GM12878 (cell line): ENCODE measurements at regions not wholly inside any gene's neighbourhood (a gene's known extent, or its start where the extent isn't known, plus 50 kb on each side); places are given as distances from the start of the nearest gene placed in this dataset.

Experiments used
- ATAC-seq: fragments of 200-7000 bp; cut with Tn5 transposase; 3 replicates; pipeline ENCODE4 v1.9.1; 2020; ENCODE audit warnings: mild to moderate bottlenecking, moderate library complexity
- BruUV-seq: library from RNA; stranded (reverse); fragments of 400-500 nt; replicated peaks from 2 replicates; lab custom pipeline; 2021; lab: Mats Ljungman, UMichigan
- CTCF ChIA-PET: fragments of 300-600 bp; sonication (Branson Sonifier 250); formaldehyde crosslinking; extraction: SDS; loops from one replicate; lab custom pipeline; 2021; ENCODE audit warnings: inconsistent platforms; lab: Yijun Ruan, JAX
- POLR2A ChIA-PET: fragments of 350-600 bp; formaldehyde crosslinking; extraction: SDS; loops from one replicate; lab custom pipeline; 2021; ENCODE audit warnings: inconsistent platforms; lab: Charles Lee
- RAD21 ChIA-PET: fragments of 300-600 bp; sonication (Branson Sonifier 250); formaldehyde crosslinking; loops from one replicate; lab custom pipeline; 2023; ENCODE audit warnings: antibody characterized with exemption; ENCODE audit not compliant: unreplicated experiment; lab: Charles Lee
- SMC1A ChIA-PET: fragments of 300-600 bp; sonication (Branson Sonifier 250); formaldehyde crosslinking; loops from one replicate; lab custom pipeline; 2023; ENCODE audit not compliant: unreplicated experiment, uncharacterized antibody; lab: Charles Lee
- DNase-seq: peaks from one replicate; pipeline ENCODE4 v3.0.0-alpha.2; 2011; ENCODE audit warnings: low read depth, low spot score
- FAIRE-seq: peaks from 3 replicates; lab custom pipeline; 2011; peaks lifted over from hg19 to GRCh38; lab: Jason Lieb, UNC
- H2AFZ ChIP-seq: 2 replicates; pipeline ENCODE4 v1.6.0; 2011; ENCODE audit warnings: low read depth, low read length, control low read depth; ENCODE audit not compliant: control insufficient read depth
- H3K27ac ChIP-seq: 2 replicates; pipeline ENCODE4 v1.5.1; 2011; ENCODE audit warnings: control low read depth; ENCODE audit not compliant: control insufficient read depth, insufficient read depth
- H3K27me3 ChIP-seq, 2 experiments: replicated peaks in 1 of 2; 2 replicates each; pipeline versions ENCODE4 v1.6.0 to v1.6.1; 2011; ENCODE audit warnings: low read length in 1 of 2; ENCODE audit not compliant: control insufficient read depth in 2 of 2, insufficient read depth in 2 of 2
- H3K36me3 ChIP-seq, 2 experiments: 2 replicates each; pipeline ENCODE4 v1.5.1; 2011; ENCODE audit warnings: low read length in 1 of 2; ENCODE audit not compliant: control insufficient read depth in 2 of 2, insufficient read depth in 2 of 2
- H3K4me1 ChIP-seq: 2 replicates; pipeline ENCODE4 v1.6.1; 2011; ENCODE audit warnings: mild to moderate bottlenecking, low read length, moderate library complexity, mixed read lengths; ENCODE audit not compliant: control insufficient read depth, insufficient read depth
- H3K4me2 ChIP-seq: 2 replicates; pipeline ENCODE4 v1.6.0; 2011; ENCODE audit warnings: control low read depth; ENCODE audit not compliant: control insufficient read depth, insufficient read depth
- H3K4me3 ChIP-seq: fragments of 200-600 bp; sonication (generic); 2 replicates; pipeline ENCODE4 v1.5.1; 2016
- H3K79me2 ChIP-seq: 2 replicates; pipeline ENCODE4 v1.6.0; 2011; ENCODE audit warnings: low read length; ENCODE audit not compliant: control insufficient read depth, insufficient read depth
- H3K9ac ChIP-seq: 2 replicates; pipeline ENCODE4 v1.8.0; 2011; ENCODE audit warnings: low read length, control low read depth, mixed read lengths; ENCODE audit not compliant: control insufficient read depth, insufficient read depth
- H3K9me3 ChIP-seq: replicated peaks from 3 replicates; pipeline ENCODE4 v1.5.1; 2011; ENCODE audit warnings: mild to moderate bottlenecking, low read length; ENCODE audit not compliant: control insufficient read depth, insufficient read depth
- H4K20me1 ChIP-seq: 2 replicates; pipeline ENCODE4 v1.6.0; 2011; ENCODE audit not compliant: control insufficient read depth, insufficient read depth
- ATF2 ChIP-seq: IDR thresholded peaks from 2 replicates; pipeline ENCODE4 v1.6.1; 2012; ENCODE audit warnings: low read length, inconsistent platforms
- CBX5 ChIP-seq: sonication (generic); IDR thresholded peaks from 2 replicates; pipeline ENCODE4 v1.6.1; 2016; ENCODE audit warnings: low read depth, moderate library complexity, mild to moderate bottlenecking, inconsistent platforms
- E2F4 ChIP-seq: IDR thresholded peaks from 2 replicates; pipeline ENCODE4 v1.6.1; 2012; ENCODE audit warnings: low read depth, low read length, improper control_type of control experiment
- ELK1 ChIP-seq: IDR thresholded peaks from 2 replicates; pipeline ENCODE4 v1.6.1; 2012; ENCODE audit warnings: low read depth, low read length, improper control_type of control experiment
- SMAD1 ChIP-seq: fragments of 450-650 bp; IDR thresholded peaks from 2 replicates; pipeline ENCODE4 v1.6.1; 2018; ENCODE audit warnings: mild to moderate bottlenecking, low read depth; ENCODE audit not compliant: partially characterized antibody
- SMAD5 ChIP-seq: IDR thresholded peaks from 2 replicates; pipeline ENCODE4 v1.6.1; 2016; ENCODE audit warnings: antibody characterized with exemption, low read depth
- SMC3 ChIP-seq: IDR thresholded peaks from 2 replicates; pipeline ENCODE4 v1.6.1; 2011; ENCODE audit warnings: low read length, improper control_type of control experiment, borderline replicate concordance
- TCF7 ChIP-seq: IDR thresholded peaks from 2 replicates; pipeline ENCODE4 v1.6.1; 2014; ENCODE audit warnings: antibody characterized with exemption, borderline replicate concordance
- ZNF207 ChIP-seq: fragments of 450-650 bp; IDR thresholded peaks from 2 replicates; pipeline ENCODE4 v1.6.1; 2014; ENCODE audit warnings: antibody characterized with exemption, mild to moderate bottlenecking, borderline replicate concordance
- WGBS: methylation state at CpG from one replicate; pipeline ENCODE4 v1.1.6; 2016; ENCODE audit warnings: low lambda C conversion rate; ENCODE audit not compliant: insufficient replicate concordance, insufficient coverage; ENCODE audit errors: missing lambda C conversion rate; 5-methylcytosine and 5-hydroxymethylcytosine counted together
- in situ Hi-C: fragments of 300-500 bp; cut with MboI; formaldehyde crosslinking; loops from 9 replicates; pipeline ENCODE4 v1.14.3; 2018; ENCODE audit warnings: mixed read lengths
- intact Hi-C: fragments of 100-400 bp; cut with micrococcal nuclease; formaldehyde crosslinking; loops from one replicate; pipeline ENCODE4 v1.14.2; 2022; ENCODE audit not compliant: unreplicated experiment

DNA sequence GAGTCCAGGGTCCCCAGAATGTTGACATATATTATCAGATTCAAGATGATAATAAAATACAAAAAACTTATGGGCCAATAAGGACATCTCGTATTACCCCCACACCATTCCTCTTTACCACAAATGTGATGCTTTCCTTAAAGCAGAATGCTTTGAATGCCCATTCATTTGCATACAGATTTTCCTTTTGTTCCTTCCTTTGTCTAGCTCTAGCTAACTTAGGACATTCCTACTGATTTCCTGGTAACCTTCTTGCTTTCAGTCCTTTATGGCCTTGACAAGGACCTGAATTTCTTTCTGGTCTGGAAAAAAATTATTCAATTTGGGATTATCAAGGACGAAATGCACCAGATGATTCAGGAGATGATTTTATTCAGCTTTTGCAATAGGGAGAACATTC is 304.0 kb downstream of the TMEM114 start:
- in situ Hi-C loops (no loop called here), intact Hi-C loops (no loop called here)
- DNase-seq (no peak), ATAC-seq (no peak), FAIRE-seq (no peak)
- WGBS: 0% methylated on average over 2 of the region's 2 CpGs
- no peak overlapping the region for H3K4me2 ChIP-seq
- BruUV-seq: no TSS peak
- H3K4me1 ChIP-seq: no peaks in the 10 kb centered on the region
- no peak overlapping the region for H3K27ac ChIP-seq
- CTCF ChIA-PET: no interaction called here
- POLR2A ChIA-PET: no interaction called here
- TF ChIP-seq ELK1 (no peak), SMC3 (no peak), SMAD5 (no peak), ZNF207 (no peak), E2F4 (no peak), CBX5 (no peak), ATF2 (no peak), SMAD1 (no peak), TCF7 (no peak)
- no peaks in the 10 kb centered on the region for H3K27me3 ChIP-seq
- no peaks in the 10 kb centered on the region for H3K9me3 ChIP-seq
- H3K4me3 ChIP-seq: no peak overlapping the region
- RAD21 ChIA-PET: no interaction called here
- no peak overlapping the region for H3K9ac ChIP-seq
- H2AFZ ChIP-seq: no peak overlapping the region
- SMC1A ChIA-PET: no interaction called here
- no peaks in the 10 kb centered on the region for H3K36me3 ChIP-seq
- no peaks in the 10 kb centered on the region for H3K79me2 ChIP-seq
- H4K20me1 ChIP-seq: no peaks in the 10 kb centered on the region
